GM12878 (cell line): ENCODE measurements at regions not wholly inside any gene's neighbourhood (a gene's known extent, or its start where the extent isn't known, plus 50 kb on each side); places are given as distances from the start of the nearest gene placed in this dataset.

Experiments used
- ATAC-seq: fragments of 200-7000 bp; cut with Tn5 transposase; 3 replicates; pipeline ENCODE4 v1.9.1; 2020; ENCODE audit warnings: mild to moderate bottlenecking, moderate library complexity
- BruUV-seq: library from RNA; stranded (reverse); fragments of 400-500 nt; replicated peaks from 2 replicates; lab custom pipeline; 2021; lab: Mats Ljungman, UMichigan
- CTCF ChIA-PET: fragments of 300-600 bp; sonication (Branson Sonifier 250); formaldehyde crosslinking; extraction: SDS; loops from one replicate; lab custom pipeline; 2021; ENCODE audit warnings: inconsistent platforms; lab: Yijun Ruan, JAX
- POLR2A ChIA-PET: fragments of 350-600 bp; formaldehyde crosslinking; extraction: SDS; loops from one replicate; lab custom pipeline; 2021; ENCODE audit warnings: inconsistent platforms; lab: Charles Lee
- RAD21 ChIA-PET: fragments of 300-600 bp; sonication (Branson Sonifier 250); formaldehyde crosslinking; loops from one replicate; lab custom pipeline; 2023; ENCODE audit warnings: antibody characterized with exemption; ENCODE audit not compliant: unreplicated experiment; lab: Charles Lee
- SMC1A ChIA-PET: fragments of 300-600 bp; sonication (Branson Sonifier 250); formaldehyde crosslinking; loops from one replicate; lab custom pipeline; 2023; ENCODE audit not compliant: unreplicated experiment, uncharacterized antibody; lab: Charles Lee
- DNase-seq: peaks from one replicate; pipeline ENCODE4 v3.0.0-alpha.2; 2011; ENCODE audit warnings: low read depth, low spot score
- FAIRE-seq: peaks from 3 replicates; lab custom pipeline; 2011; peaks lifted over from hg19 to GRCh38; lab: Jason Lieb, UNC
- H2AFZ ChIP-seq: 2 replicates; pipeline ENCODE4 v1.6.0; 2011; ENCODE audit warnings: low read depth, low read length, control low read depth; ENCODE audit not compliant: control insufficient read depth
- H3K27ac ChIP-seq: 2 replicates; pipeline ENCODE4 v1.5.1; 2011; ENCODE audit warnings: control low read depth; ENCODE audit not compliant: control insufficient read depth, insufficient read depth
- H3K27me3 ChIP-seq, 2 experiments: replicated peaks in 1 of 2; 2 replicates each; pipeline versions ENCODE4 v1.6.0 to v1.6.1; 2011; ENCODE audit warnings: low read length in 1 of 2; ENCODE audit not compliant: control insufficient read depth in 2 of 2, insufficient read depth in 2 of 2
- H3K36me3 ChIP-seq, 2 experiments: 2 replicates each; pipeline ENCODE4 v1.5.1; 2011; ENCODE audit warnings: low read length in 1 of 2; ENCODE audit not compliant: control insufficient read depth in 2 of 2, insufficient read depth in 2 of 2
- H3K4me1 ChIP-seq: 2 replicates; pipeline ENCODE4 v1.6.1; 2011; ENCODE audit warnings: mild to moderate bottlenecking, low read length, moderate library complexity, mixed read lengths; ENCODE audit not compliant: control insufficient read depth, insufficient read depth
- H3K4me2 ChIP-seq: 2 replicates; pipeline ENCODE4 v1.6.0; 2011; ENCODE audit warnings: control low read depth; ENCODE audit not compliant: control insufficient read depth, insufficient read depth
- H3K4me3 ChIP-seq: fragments of 200-600 bp; sonication (generic); 2 replicates; pipeline ENCODE4 v1.5.1; 2016
- H3K79me2 ChIP-seq: 2 replicates; pipeline ENCODE4 v1.6.0; 2011; ENCODE audit warnings: low read length; ENCODE audit not compliant: control insufficient read depth, insufficient read depth
- H3K9ac ChIP-seq: 2 replicates; pipeline ENCODE4 v1.8.0; 2011; ENCODE audit warnings: low read length, control low read depth, mixed read lengths; ENCODE audit not compliant: control insufficient read depth, insufficient read depth
- H3K9me3 ChIP-seq: replicated peaks from 3 replicates; pipeline ENCODE4 v1.5.1; 2011; ENCODE audit warnings: mild to moderate bottlenecking, low read length; ENCODE audit not compliant: control insufficient read depth, insufficient read depth
- H4K20me1 ChIP-seq: 2 replicates; pipeline ENCODE4 v1.6.0; 2011; ENCODE audit not compliant: control insufficient read depth, insufficient read depth
- BRCA1 ChIP-seq: IDR thresholded peaks from 2 replicates; pipeline ENCODE4 v1.6.1; 2011; ENCODE audit warnings: low read depth, low read length, improper control_type of control experiment
- CEBPB ChIP-seq, 2 experiments: fragments of 150-350 bp in 1 of 2; IDR thresholded peaks; 2 replicates each; pipeline ENCODE4 v1.6.1; 2012 to 2014; ENCODE audit warnings: low read depth in 2 of 2, low read length in 2 of 2, borderline replicate concordance in 1 of 2, inconsistent platforms in 1 of 2
- CHD4 ChIP-seq: fragments of 200-600 bp; sonication (generic); IDR thresholded peaks from 2 replicates; pipeline ENCODE4 v1.6.1; 2016; ENCODE audit warnings: mild to moderate bottlenecking
- CUX1 ChIP-seq: IDR thresholded peaks from 2 replicates; pipeline ENCODE4 v1.6.1; 2012; ENCODE audit warnings: improper control_type of control experiment, low read depth, low read length; ENCODE audit not compliant: insufficient replicate concordance
- E2F4 ChIP-seq: IDR thresholded peaks from 2 replicates; pipeline ENCODE4 v1.6.1; 2012; ENCODE audit warnings: low read depth, low read length, improper control_type of control experiment
- HDAC2 ChIP-seq: fragments of 200-600 bp; sonication (generic); IDR thresholded peaks from 2 replicates; pipeline ENCODE4 v1.6.1; 2017
- MTA3 ChIP-seq: IDR thresholded peaks from 2 replicates; pipeline ENCODE4 v1.6.1; 2012; ENCODE audit warnings: low read length, inconsistent platforms, borderline replicate concordance
- PBX3 ChIP-seq: IDR thresholded peaks from 2 replicates; pipeline ENCODE4 v1.6.1; 2011; ENCODE audit warnings: mild to moderate bottlenecking, low read depth, low read length, moderate library complexity; ENCODE audit not compliant: insufficient replicate concordance
- SMAD5 ChIP-seq: IDR thresholded peaks from 2 replicates; pipeline ENCODE4 v1.6.1; 2016; ENCODE audit warnings: antibody characterized with exemption, low read depth
- SMC3 ChIP-seq: IDR thresholded peaks from 2 replicates; pipeline ENCODE4 v1.6.1; 2011; ENCODE audit warnings: low read length, improper control_type of control experiment, borderline replicate concordance
- SPI1 ChIP-seq: IDR thresholded peaks from 2 replicates; pipeline ENCODE4 v1.6.1; 2011; ENCODE audit warnings: low read depth, mild to moderate bottlenecking, low read length, moderate library complexity, borderline replicate concordance; ENCODE audit not compliant: insufficient read depth
- SREBF2 ChIP-seq: IDR thresholded peaks from 2 replicates; pipeline ENCODE4 v1.6.1; 2012; ENCODE audit warnings: mild to moderate bottlenecking, low read length
- TBL1XR1 ChIP-seq: IDR thresholded peaks from 2 replicates; pipeline ENCODE4 v1.6.1; 2012; ENCODE audit warnings: low read depth, low read length, improper control_type of control experiment
- ZBTB4 ChIP-seq: fragments of 450-650 bp; formaldehyde crosslinking; IDR thresholded peaks from 2 replicates; pipeline ENCODE4 v1.4.0; 2022; ENCODE audit warnings: mild to moderate bottlenecking, moderate library complexity
- ZNF24 ChIP-seq: fragments of 450-650 bp; IDR thresholded peaks from 2 replicates; pipeline ENCODE4 v1.6.1; 2017; ENCODE audit warnings: antibody characterized with exemption, mild to moderate bottlenecking
- ZNF622 ChIP-seq: fragments of 450-650 bp; IDR thresholded peaks from 2 replicates; pipeline ENCODE4 v1.6.1; 2017; ENCODE audit warnings: mild to moderate bottlenecking, inconsistent platforms
- WGBS: methylation state at CpG from one replicate; pipeline ENCODE4 v1.1.6; 2016; ENCODE audit warnings: low lambda C conversion rate; ENCODE audit not compliant: insufficient replicate concordance, insufficient coverage; ENCODE audit errors: missing lambda C conversion rate; 5-methylcytosine and 5-hydroxymethylcytosine counted together
- in situ Hi-C: fragments of 300-500 bp; cut with MboI; formaldehyde crosslinking; loops from 9 replicates; pipeline ENCODE4 v1.14.3; 2018; ENCODE audit warnings: mixed read lengths
- intact Hi-C: fragments of 100-400 bp; cut with micrococcal nuclease; formaldehyde crosslinking; loops from one replicate; pipeline ENCODE4 v1.14.2; 2022; ENCODE audit not compliant: unreplicated experiment

GRCh38 chr13:70253411-70253810 is 145.2 kb upstream of the KLHL1 start:
- intact Hi-C loops = no loop called here
- TF ChIP-seq ZBTB4 (CRISPR knock-in tag) (no peak), SPI1 (no peak), TBL1XR1 (no peak), SMAD5 (no peak), PBX3 (no peak), E2F4 (no peak), MTA3 (no peak), ZNF24 (no peak), ZNF622 (no peak), CUX1 (no peak), HDAC2 (no peak), CHD4 (no peak), CEBPB (IDR thresholded peaks at IDR 0.05; ENCODE audit: borderline replicate concordance in 1 of 2, low read depth in 2 of 2, low read length in 2 of 2) (no peak), SMC3 (no peak), BRCA1 (no peak), SREBF2 (no peak)

More at GRCh38 chr13:70253411-70253810, 145.2 kb upstream of the KLHL1 start:
- SMC1A ChIA-PET = no interaction called here
- whole genome bisulfite sequencing = 18% methylated on average over 2 of the region's 2 CpGs
- ATAC-seq (no peak), DNase-seq (no peak), FAIRE-seq (no peak)
- Histone ChIP-seq H3K4me1 (no peaks in the 10 kb centered on the region), H3K27ac (no peak overlapping the region), H2AFZ (no peak overlapping the region), H3K9ac (no peak overlapping the region), H3K4me2 (no peak overlapping the region), H3K4me3 (no peak overlapping the region), H3K9me3 (no peaks in the 10 kb centered on the region), H4K20me1 (no peaks in the 10 kb centered on the region), H3K36me3 (no peaks in the 10 kb centered on the region), H3K79me2 (no peaks in the 10 kb centered on the region), H3K27me3 (no peaks in the 10 kb centered on the region)
- in situ Hi-C loops = no loop called here
- CTCF ChIA-PET = no interaction called here
- POLR2A ChIA-PET = no interaction called here
- BruUV-seq = no TSS peak
- RAD21 ChIA-PET = no interaction called here
